ENCODE measurements at regions not wholly inside any gene's neighbourhood (a gene's known extent, or its start where the extent isn't known, plus 50 kb on each side); places are given as distances from the start of the nearest gene placed in this dataset.

DNA sequence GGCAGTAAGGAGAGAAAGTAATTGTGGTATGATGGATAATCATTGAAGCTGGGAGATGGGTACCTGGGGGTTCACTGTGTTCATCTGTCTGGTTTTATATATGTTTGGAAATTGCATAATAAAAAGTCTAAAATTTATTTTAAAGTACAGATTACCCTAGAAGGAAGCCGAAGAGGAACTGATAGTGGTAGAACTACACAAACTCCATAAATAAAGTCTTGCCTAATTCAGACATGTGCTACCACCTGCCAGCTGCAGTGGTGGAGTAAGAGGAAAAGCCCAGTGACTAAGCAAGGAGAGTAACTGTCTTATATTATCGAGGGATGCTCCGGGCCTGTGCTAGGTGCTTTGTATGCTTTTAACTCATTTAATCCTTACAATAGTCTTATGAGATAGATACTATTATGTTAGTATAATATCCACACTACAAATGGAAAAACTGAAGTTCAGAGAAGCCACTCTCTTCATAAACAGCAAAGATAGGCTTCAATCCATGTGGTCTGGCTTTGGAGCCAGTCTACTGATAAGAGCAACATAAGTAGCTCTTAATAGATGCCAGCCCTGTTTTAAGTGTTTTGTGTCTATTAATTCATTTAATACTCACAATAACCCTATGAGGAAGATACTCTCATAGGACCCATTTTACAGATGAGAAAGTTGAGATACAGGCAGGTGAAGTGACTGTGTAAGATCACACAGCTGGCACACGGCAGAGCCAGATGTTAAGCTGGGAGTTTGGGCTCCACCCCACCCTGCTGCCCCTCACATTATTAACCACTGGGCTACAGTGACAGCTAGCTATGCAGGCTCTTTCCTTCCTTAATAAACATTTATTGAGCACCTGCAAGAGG lies 56.8 kb upstream of the HNRNPU start:
- Histone ChIP-seq H3K27me3 (replicated peaks; ENCODE audit: insufficient read depth) (no peaks in the 10 kb centered on the region), H3K4me1 (ENCODE audit: control insufficient read depth in 1 of 2, low read depth in 2 of 2) (peaks cover 0 to 10% of the 10 kb centered on the region in 2 donors), H3K36me3 (no peaks in the 10 kb centered on the region), H3K9me3 (no peaks in the 10 kb centered on the region), H3K4me3 (no peak overlapping the region), H3K27ac (no peak overlapping the region)
- TF ChIP-seq, protein P1, sequence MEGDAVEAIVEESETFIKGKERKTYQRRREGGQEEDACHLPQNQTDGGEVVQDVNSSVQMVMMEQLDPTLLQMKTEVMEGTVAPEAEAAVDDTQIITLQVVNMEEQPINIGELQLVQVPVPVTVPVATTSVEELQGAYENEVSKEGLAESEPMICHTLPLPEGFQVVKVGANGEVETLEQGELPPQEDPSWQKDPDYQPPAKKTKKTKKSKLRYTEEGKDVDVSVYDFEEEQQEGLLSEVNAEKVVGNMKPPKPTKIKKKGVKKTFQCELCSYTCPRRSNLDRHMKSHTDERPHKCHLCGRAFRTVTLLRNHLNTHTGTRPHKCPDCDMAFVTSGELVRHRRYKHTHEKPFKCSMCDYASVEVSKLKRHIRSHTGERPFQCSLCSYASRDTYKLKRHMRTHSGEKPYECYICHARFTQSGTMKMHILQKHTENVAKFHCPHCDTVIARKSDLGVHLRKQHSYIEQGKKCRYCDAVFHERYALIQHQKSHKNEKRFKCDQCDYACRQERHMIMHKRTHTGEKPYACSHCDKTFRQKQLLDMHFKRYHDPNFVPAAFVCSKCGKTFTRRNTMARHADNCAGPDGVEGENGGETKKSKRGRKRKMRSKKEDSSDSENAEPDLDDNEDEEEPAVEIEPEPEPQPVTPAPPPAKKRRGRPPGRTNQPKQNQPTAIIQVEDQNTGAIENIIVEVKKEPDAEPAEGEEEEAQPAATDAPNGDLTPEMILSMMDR (IDR thresholded peaks at IDR 0.05), result no peak
- ATAC-seq (ENCODE audit: insufficient number of reproducible peaks, low FRiP score, low read depth) (no peak), DNase-seq (ENCODE audit: low spot score) (no peak)

- no peak for DNase-seq (ENCODE audit: low spot score)
- TF ChIP-seq, protein P1 (IDR thresholded peaks at IDR 0.05), result no peak
- no peaks in the 10 kb centered on the region for H3K9me3 ChIP-seq
- peaks cover 0 to 10% of the 10 kb centered on the region in 2 donors for H3K4me1 ChIP-seq (ENCODE audit: control insufficient read depth in 1 of 2, low read depth in 2 of 2)
- peak overlapping the region; percentile 66 for H3K4me3 ChIP-seq
- no peak for ATAC-seq (ENCODE audit: insufficient number of reproducible peaks, low FRiP score, low read depth)
- H3K36me3 ChIP-seq, result no peaks in the 10 kb centered on the region
- H3K27ac ChIP-seq, result no peak overlapping the region
- H3K27me3 ChIP-seq (replicated peaks; ENCODE audit: insufficient read depth), result no peaks in the 10 kb centered on the region
Measured at GRCh38 chr1:244919320-244920282, 55.3 kb upstream of the HNRNPU start.

GRCh38 chr1:244918421-244919319 lies 54.3 kb upstream of the HNRNPU start:
- Histone ChIP-seq H3K4me3 (peak overlapping the region; percentile 66), H3K27ac (no peak overlapping the region), H3K4me1 (ENCODE audit: control insufficient read depth in 1 of 2, low read depth in 2 of 2) (peaks cover 0 to 10% of the 10 kb centered on the region in 2 donors), H3K36me3 (no peaks in the 10 kb centered on the region), H3K27me3 (replicated peaks; ENCODE audit: insufficient read depth) (no peaks in the 10 kb centered on the region), H3K9me3 (no peaks in the 10 kb centered on the region)
- DNase-seq (ENCODE audit: low spot score), result no peak
- TF ChIP-seq, protein P1 (IDR thresholded peaks at IDR 0.05), result no peak
- no peak for ATAC-seq (ENCODE audit: insufficient number of reproducible peaks, low FRiP score, low read depth)

GRCh38 chr1:244917073-244917670 lies 52.8 kb upstream of the HNRNPU start:
- Histone ChIP-seq H3K4me1 (ENCODE audit: control insufficient read depth in 1 of 2, low read depth in 2 of 2) (peaks cover 0 to 10% of the 10 kb centered on the region in 2 donors), H3K27me3 (replicated peaks; ENCODE audit: insufficient read depth) (no peaks in the 10 kb centered on the region), H3K4me3 (no peak overlapping the region), H3K36me3 (no peaks in the 10 kb centered on the region), H3K9me3 (no peaks in the 10 kb centered on the region), H3K27ac (no peak overlapping the region)
- no peak for ATAC-seq (ENCODE audit: insufficient number of reproducible peaks, low FRiP score, low read depth)
- TF ChIP-seq, protein P1 (IDR thresholded peaks at IDR 0.05), result no peak
- no peak for DNase-seq (ENCODE audit: low spot score)

Measured in thoracic aorta (tissue), 2 donors.